Hepatocyte (in vitro differentiated cells): ENCODE measurements at regions not wholly inside any gene's neighbourhood (a gene's known extent, or its start where the extent isn't known, plus 50 kb on each side); places are given as distances from the start of the nearest gene placed in this dataset.

Experiments
- CTCF ChIP-seq: fragments of 200-600 bp; sonication (generic); IDR thresholded peaks from 2 replicates; pipeline ENCODE4 v1.5.1; 2016; ENCODE audit warnings: antibody characterized with exemption, mild to moderate bottlenecking; ENCODE audit not compliant: poor library complexity
- EZH2phosphoT487 ChIP-seq: fragments of 200-600 bp; sonication (generic); IDR thresholded peaks from one replicate; pipeline ENCODE4 v1.6.1; 2018; ENCODE audit warnings: antibody characterized with exemption, mild to moderate bottlenecking, low read depth, moderate library complexity; ENCODE audit not compliant: unreplicated experiment, severe bottlenecking

- TF ChIP-seq CTCF (no peak), EZH2phosphoT487 (no peak)
These were observed 259.1 kb upstream of the POU3F1 start for GRCh38 chr1:38305666-38306065.
